ENCODE measurements at regions not wholly inside any gene's neighbourhood (a gene's known extent, or its start where the extent isn't known, plus 50 kb on each side); places are given as distances from the start of the nearest gene placed in this dataset.

DNA sequence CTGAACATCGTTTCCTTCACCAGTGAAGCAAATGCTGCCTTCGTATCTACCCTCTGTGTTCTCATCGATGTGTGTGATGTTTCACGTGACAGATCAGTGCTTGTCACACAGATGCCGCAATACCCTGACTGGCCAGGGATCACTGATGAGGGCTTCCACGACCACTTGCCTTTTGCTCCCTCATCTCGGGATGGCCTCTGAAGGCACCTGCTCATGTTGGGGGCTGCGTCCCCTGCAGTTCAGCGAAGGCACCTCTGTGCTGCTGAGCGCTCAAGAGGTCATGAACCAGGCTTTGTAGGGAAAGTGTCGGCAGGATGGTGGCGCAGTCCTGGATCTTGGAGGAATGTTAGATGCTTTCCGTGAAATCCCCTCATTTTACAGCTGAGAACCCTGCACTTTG, 79.2 kb upstream of the KLF13 start:
- no peaks in the 10 kb centered on the region for H3K4me1 ChIP-seq (ENCODE audit: control insufficient read depth in 2 of 2, insufficient read depth in 2 of 2, low read length in 2 of 2)
- CTCF ChIA-PET: no interaction called here

DNA sequence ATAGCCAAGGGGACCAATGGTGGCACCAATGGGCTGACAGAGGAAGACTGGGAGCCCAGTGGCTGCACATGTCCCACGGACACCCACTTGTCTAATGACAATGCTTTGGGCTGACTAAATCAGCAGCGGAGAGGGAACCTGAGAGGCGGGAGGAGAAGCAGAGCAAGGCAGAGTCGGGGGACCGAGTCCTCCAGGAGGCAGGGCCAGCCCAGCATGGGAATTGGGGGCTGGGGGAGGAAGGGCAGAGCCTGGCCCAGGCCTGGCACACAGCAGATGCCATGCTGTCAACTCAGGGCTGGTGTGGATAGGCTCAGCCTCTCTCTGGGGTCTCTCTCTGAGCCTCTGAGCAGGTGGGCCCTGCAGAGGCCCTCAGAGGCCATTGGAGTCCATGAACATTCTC, 78.4 kb upstream of the KLF13 start:
- DNase-seq (no peak), ATAC-seq (no peak)
- ChIA-PET CTCF (no interaction called here), POLR2A (no interaction called here)
- Mint-ChIP-seq H3K36me3 (peaks cover 0 to 7% (median 0%) of the 10 kb centered on the region in 5 donors), H3K4me1 (peaks cover 0 to 23% (median 4%) of the 10 kb centered on the region in 7 donors), H3K27me3 (peaks cover 0 to 26% (median 0%) of the 10 kb centered on the region in 5 donors), H3K4me3 (no peak overlapping the region), H3K9me3 (peaks cover 0 to 5% (median 0%) of the 10 kb centered on the region in 11 donors), H3K27ac (peak overlapping the region in 1 of 9 donors; percentile 31)
- intact Hi-C loops (cut with micrococcal nuclease): no loop called here
- Histone ChIP-seq H3K9me3 (ENCODE audit: control insufficient read depth in 2 of 3, low read length in 3 of 3) (no peaks in the 10 kb centered on the region), H3K27ac (ENCODE audit: low read depth, low read length) (no peak overlapping the region), H3K36me3 (ENCODE audit: control insufficient read depth in 2 of 3, insufficient read depth in 3 of 3, low read length in 3 of 3) (no peaks in the 10 kb centered on the region), H3K4me1 (ENCODE audit: control insufficient read depth in 2 of 2, insufficient read depth in 2 of 2, low read length in 2 of 2) (no peaks in the 10 kb centered on the region), H3K4me3 (ENCODE audit: low read length) (no peak overlapping the region), H3K27me3 (ENCODE audit: control insufficient read depth in 2 of 2, insufficient read depth in 2 of 2, low read length in 2 of 2) (no peaks in the 10 kb centered on the region)

More for the DNA sequence above, 79.2 kb upstream of the KLF13 start:
- ATAC-seq: no peak
- H3K9me3 Mint-ChIP-seq: peaks cover 0 to 5% (median 0%) of the 10 kb centered on the region in 11 donors
- POLR2A ChIA-PET: interaction anchor here (1.1 kb wide), 1 partner anchor 8 kb away, joined by 3 read pairs; no protein-coding TSS in a partner anchor
- H3K36me3 Mint-ChIP-seq: peaks cover 0 to 7% (median 0%) of the 10 kb centered on the region in 5 donors
- Histone ChIP-seq H3K36me3 (ENCODE audit: control insufficient read depth in 2 of 3, insufficient read depth in 3 of 3, low read length in 3 of 3) (no peaks in the 10 kb centered on the region), H3K4me3 (ENCODE audit: low read length) (no peak overlapping the region), H3K9me3 (ENCODE audit: control insufficient read depth in 2 of 3, low read length in 3 of 3) (no peaks in the 10 kb centered on the region), H3K27ac (ENCODE audit: low read depth, low read length) (no peak overlapping the region), H3K27me3 (ENCODE audit: control insufficient read depth in 2 of 2, insufficient read depth in 2 of 2, low read length in 2 of 2) (no peaks in the 10 kb centered on the region)
- no peak overlapping the region for H3K27ac Mint-ChIP-seq
- H3K27me3 Mint-ChIP-seq: peaks cover 0 to 22% (median 0%) of the 10 kb centered on the region in 5 donors
- intact Hi-C loops (cut with micrococcal nuclease): no loop called here
- H3K4me3 Mint-ChIP-seq: no peak overlapping the region
- H3K4me1 Mint-ChIP-seq: peaks cover under 1 to 23% (median 4%) of the 10 kb centered on the region in 7 donors
- DNase-seq: no peak

DNA sequence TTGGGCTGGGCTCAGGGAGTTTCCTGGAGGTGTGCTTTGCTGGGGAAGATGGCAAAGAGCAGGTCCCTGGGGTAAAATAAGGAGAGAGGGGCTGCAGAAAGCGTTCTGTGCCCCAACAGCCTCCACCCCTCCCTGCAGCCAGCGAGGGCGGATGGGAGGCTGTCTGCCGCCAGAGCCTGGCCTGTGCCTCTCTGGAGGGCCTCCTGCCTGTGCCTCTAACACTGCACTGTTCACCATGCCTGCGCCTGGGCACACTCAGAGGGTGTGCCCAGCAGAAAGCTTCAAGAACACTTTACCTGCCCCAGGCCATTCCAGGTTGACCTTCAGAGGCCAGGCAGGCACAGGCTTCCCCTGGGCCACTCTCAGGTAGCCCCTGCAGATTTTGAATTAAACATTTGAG, 77.7 kb upstream of the KLF13 start:
- ChIA-PET POLR2A (interaction anchor here (1.3 kb wide), 2 partner anchors 13 to 17 kb away, joined by 4 to 5 read pairs; no protein-coding TSS in a partner anchor), CTCF (no interaction called here)
- no peaks in the 10 kb centered on the region for H3K36me3 ChIP-seq (ENCODE audit: control insufficient read depth in 2 of 3, insufficient read depth in 3 of 3, low read length in 3 of 3)
- H3K27ac Mint-ChIP-seq: no peak overlapping the region
- peaks cover 0 to 26% (median 0%) of the 10 kb centered on the region in 5 donors for H3K27me3 Mint-ChIP-seq
- ATAC-seq (no peak), DNase-seq (no peak)
- H3K27me3 ChIP-seq (ENCODE audit: control insufficient read depth in 2 of 2, insufficient read depth in 2 of 2, low read length in 2 of 2): no peaks in the 10 kb centered on the region
- peaks cover 0 to 2% (median 0%) of the 10 kb centered on the region in 11 donors for H3K9me3 Mint-ChIP-seq
- no peak overlapping the region for H3K4me3 Mint-ChIP-seq
- H3K4me1 ChIP-seq (ENCODE audit: control insufficient read depth in 2 of 2, insufficient read depth in 2 of 2, low read length in 2 of 2): no peaks in the 10 kb centered on the region
- intact Hi-C loops (cut with micrococcal nuclease): no loop called here
- no peaks in the 10 kb centered on the region for H3K9me3 ChIP-seq (ENCODE audit: control insufficient read depth in 2 of 3, low read length in 3 of 3)
- no peak overlapping the region for H3K27ac ChIP-seq (ENCODE audit: low read depth, low read length)
- no peak overlapping the region for H3K4me3 ChIP-seq (ENCODE audit: low read length)
- H3K4me1 Mint-ChIP-seq: peaks cover 0 to 23% (median 4%) of the 10 kb centered on the region in 7 donors
- peaks cover 0 to 4% (median 0%) of the 10 kb centered on the region in 5 donors for H3K36me3 Mint-ChIP-seq

DNA sequence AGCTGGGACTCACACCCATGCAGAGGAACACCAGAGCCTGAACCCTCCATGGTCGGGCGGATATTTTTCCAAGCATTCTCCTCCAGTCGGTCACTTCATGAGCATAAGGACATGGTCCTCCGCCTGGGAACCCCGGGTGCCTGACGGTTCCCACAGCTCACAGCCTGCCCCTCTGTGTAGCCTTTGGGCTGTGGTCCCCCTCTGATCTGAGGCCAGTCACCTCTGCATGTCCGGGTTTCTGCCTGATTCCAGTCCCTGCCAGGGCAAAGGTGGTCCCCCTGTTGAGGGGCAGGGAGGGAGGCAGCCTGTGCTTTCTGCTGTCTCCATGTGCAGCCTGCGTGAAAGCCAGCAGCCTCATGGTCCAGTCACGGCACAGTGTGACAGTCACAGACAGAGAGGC, 76.6 kb upstream of the KLF13 start:
- H3K27me3 ChIP-seq (ENCODE audit: control insufficient read depth in 2 of 2, insufficient read depth in 2 of 2, low read length in 2 of 2): no peaks in the 10 kb centered on the region
- no peaks in the 10 kb centered on the region for H3K36me3 Mint-ChIP-seq
- no peak overlapping the region for H3K4me3 ChIP-seq (ENCODE audit: low read length)
- H3K27me3 Mint-ChIP-seq: peaks cover 0 to 26% (median 0%) of the 10 kb centered on the region in 5 donors
- ChIA-PET CTCF (no interaction called here), POLR2A (interaction anchor here (1.3 kb wide), 2 partner anchors 12 to 16 kb away, joined by 4 to 5 read pairs; no protein-coding TSS in a partner anchor)
- ATAC-seq (no peak), DNase-seq (no peak)
- no peak overlapping the region for H3K27ac ChIP-seq (ENCODE audit: low read depth, low read length)
- no peaks in the 10 kb centered on the region for H3K36me3 ChIP-seq (ENCODE audit: control insufficient read depth in 2 of 3, insufficient read depth in 3 of 3, low read length in 3 of 3)
- intact Hi-C loops (cut with micrococcal nuclease): no loop called here
- H3K4me1 ChIP-seq (ENCODE audit: control insufficient read depth in 2 of 2, insufficient read depth in 2 of 2, low read length in 2 of 2): no peaks in the 10 kb centered on the region
- H3K9me3 Mint-ChIP-seq: no peaks in the 10 kb centered on the region
- H3K4me3 Mint-ChIP-seq: no peak overlapping the region
- H3K9me3 ChIP-seq (ENCODE audit: control insufficient read depth in 2 of 3, low read length in 3 of 3): no peaks in the 10 kb centered on the region
- peaks cover 4 to 21% (median 12%) of the 10 kb centered on the region in 7 donors for H3K4me1 Mint-ChIP-seq
- H3K27ac Mint-ChIP-seq: peak overlapping the region in 1 of 9 donors; percentile 20

DNA sequence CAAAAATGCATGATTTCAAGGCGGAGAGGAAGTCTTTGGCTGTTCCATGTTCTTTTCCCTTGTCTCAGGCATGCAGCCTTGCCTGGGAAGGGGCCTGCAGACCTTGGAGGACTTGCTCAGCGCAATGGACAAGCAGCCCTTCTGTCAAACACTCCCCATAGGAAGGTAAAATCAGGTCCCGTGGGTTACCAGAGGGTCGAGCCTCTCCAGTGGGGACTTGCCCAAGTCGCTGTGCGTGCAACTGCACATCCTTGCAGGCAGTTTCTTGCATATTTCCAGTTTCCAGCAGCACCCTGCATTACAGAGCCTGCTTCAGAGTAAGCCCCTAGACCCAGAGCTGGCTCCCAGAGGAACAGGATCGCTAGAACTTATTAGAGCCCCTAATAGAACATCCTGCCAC, 75.5 kb upstream of the KLF13 start:
- H3K9me3 Mint-ChIP-seq: no peaks in the 10 kb centered on the region
- peaks cover 0 to 2% of the 10 kb centered on the region in 2 donors for H3K4me1 ChIP-seq (ENCODE audit: control insufficient read depth in 2 of 2, insufficient read depth in 2 of 2, low read length in 2 of 2)
- H3K36me3 Mint-ChIP-seq: peaks cover 0 to 2% (median 0%) of the 10 kb centered on the region in 5 donors
- H3K4me1 Mint-ChIP-seq: peaks cover 9 to 24% (median 17%) of the 10 kb centered on the region in 7 donors
- intact Hi-C loops (cut with micrococcal nuclease): no loop called here
- no peaks in the 10 kb centered on the region for H3K36me3 ChIP-seq (ENCODE audit: control insufficient read depth in 2 of 3, insufficient read depth in 3 of 3, low read length in 3 of 3)
- no peak for DNase-seq
- H3K27ac ChIP-seq (ENCODE audit: low read depth, low read length): no peak overlapping the region
- ChIA-PET POLR2A (interaction anchor here (2.0 to 4.6 kb wide), 3 partner anchors 9 to 17 kb away, joined by 9 to 37 read pairs (median 10); no protein-coding TSS in a partner anchor), CTCF (interaction anchor here (1.6 kb wide), 1 partner anchor 10 kb away, joined by 7 read pairs; no protein-coding TSS in a partner anchor)
- peaks cover 0 to 26% (median 0%) of the 10 kb centered on the region in 5 donors for H3K27me3 Mint-ChIP-seq
- H3K4me3 Mint-ChIP-seq: no peak overlapping the region
- H3K27ac Mint-ChIP-seq: no peak overlapping the region
- H3K4me3 ChIP-seq (ENCODE audit: low read length): no peak overlapping the region
- H3K27me3 ChIP-seq (ENCODE audit: control insufficient read depth in 2 of 2, insufficient read depth in 2 of 2, low read length in 2 of 2): no peaks in the 10 kb centered on the region
- ATAC-seq: no peak
- H3K9me3 ChIP-seq (ENCODE audit: control insufficient read depth in 2 of 3, low read length in 3 of 3): no peaks in the 10 kb centered on the region

DNA sequence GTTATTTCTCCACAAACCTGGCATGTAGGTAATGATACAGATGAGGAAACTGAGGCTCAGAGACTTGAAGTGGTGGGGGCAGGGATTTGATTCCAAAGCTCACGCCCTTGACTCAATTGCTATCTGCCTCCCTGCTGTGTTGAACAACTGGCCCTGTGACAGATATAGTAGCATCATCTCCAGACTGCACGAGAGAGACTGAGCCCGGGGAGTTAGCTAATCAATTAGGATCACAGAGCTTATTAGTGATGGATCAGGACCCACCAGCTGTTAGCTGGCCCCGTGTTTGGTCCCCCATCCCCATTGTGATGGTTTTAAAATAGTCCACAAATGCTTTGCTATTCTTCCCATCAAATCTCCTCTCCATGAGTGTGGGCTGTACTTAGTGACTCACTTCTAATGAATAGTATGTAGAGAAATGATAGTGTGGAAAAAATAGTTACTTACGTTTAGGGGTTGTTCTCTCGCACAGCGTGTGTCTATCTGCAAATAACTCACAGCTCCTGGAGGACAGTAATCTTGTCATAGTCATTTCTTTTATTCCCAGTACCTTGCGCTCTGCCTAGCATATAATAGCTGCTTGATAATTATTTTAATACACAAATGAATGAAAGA, 74.4 kb upstream of the KLF13 start:
- Histone ChIP-seq H3K27me3 (ENCODE audit: control insufficient read depth in 2 of 2, insufficient read depth in 2 of 2, low read length in 2 of 2) (no peaks in the 10 kb centered on the region), H3K36me3 (ENCODE audit: control insufficient read depth in 2 of 3, insufficient read depth in 3 of 3, low read length in 3 of 3) (no peaks in the 10 kb centered on the region), H3K27ac (ENCODE audit: low read depth, low read length) (no peak overlapping the region), H3K9me3 (ENCODE audit: control insufficient read depth in 2 of 3, low read length in 3 of 3) (no peaks in the 10 kb centered on the region), H3K4me3 (ENCODE audit: low read length) (no peak overlapping the region), H3K4me1 (ENCODE audit: control insufficient read depth in 2 of 2, insufficient read depth in 2 of 2, low read length in 2 of 2) (peaks cover 6 to 14% of the 10 kb centered on the region in 2 donors)
- intact Hi-C loops (cut with micrococcal nuclease): no loop called here
- H3K27ac Mint-ChIP-seq: peak overlapping the region in 1 of 9 donors; percentile 30
- peaks cover 0 to 2% (median 0%) of the 10 kb centered on the region in 5 donors for H3K36me3 Mint-ChIP-seq
- H3K27me3 Mint-ChIP-seq: peaks cover 0 to 23% (median 0%) of the 10 kb centered on the region in 5 donors
- DNase-seq (no peak), ATAC-seq (no peak)
- H3K4me1 Mint-ChIP-seq: peaks cover 13 to 28% (median 21%) of the 10 kb centered on the region in 7 donors
- no peak overlapping the region for H3K4me3 Mint-ChIP-seq
- H3K9me3 Mint-ChIP-seq: no peaks in the 10 kb centered on the region
- ChIA-PET CTCF (interaction anchor here (0.8 to 1.6 kb wide), 3 partner anchors 9 to 236 kb away, joined by 3 to 7 read pairs (median 3); no protein-coding TSS in a partner anchor), POLR2A (interaction anchor here (0.7 to 4.6 kb wide), 5 partner anchors 10 to 17 kb away, joined by 3 to 37 read pairs (median 9); no protein-coding TSS in a partner anchor)

Measured in naive thymus-derived CD4-positive, alpha-beta T cell (primary cell).